Stomach (tissue), 8 donors: ENCODE measurements at regions not wholly inside any gene's neighbourhood (a gene's known extent, or its start where the extent isn't known, plus 50 kb on each side); places are given as distances from the start of the nearest gene placed in this dataset.

Source experiments
- DNase-seq, 2 donors: peaks; one replicate each; pipeline versions ENCODE4 v3.0.0 to v3.0.0-alpha.2; 2013 to 2019
- H3K27ac ChIP-seq, 5 donors: fragments of 200-600 bp in 4 of 5; sonication (generic) in 4 of 5; one replicate each; pipeline ENCODE4 v1.5.1; 2013 to 2019; ENCODE audit warnings: mild to moderate bottlenecking in 1 of 5, moderate library complexity in 1 of 5
- H3K27me3 ChIP-seq, 3 donors: fragments of 200-600 bp; sonication (generic); one replicate each; pipeline ENCODE4 v1.5.1; 2017 to 2019; ENCODE audit warnings: mixed run types in 1 of 3
- H3K36me3 ChIP-seq, 4 donors: fragments of 200-600 bp; sonication (generic); 1 replicate in 3 of 4; 2 replicates in 1 of 4; pipeline ENCODE4 v1.5.1; 2016 to 2019
- H3K4me1 ChIP-seq, 4 donors: fragments of 200-600 bp; sonication (generic); one replicate each; pipeline ENCODE4 v1.5.1; 2016 to 2019
- H3K4me3 ChIP-seq, 4 donors: fragments of 200-600 bp; sonication (generic) in 3 of 4; one replicate each; pipeline ENCODE4 v1.5.1; 2016 to 2019; ENCODE audit warnings: mild to moderate bottlenecking in 1 of 4
- H3K9me3 ChIP-seq, 4 donors: fragments of 200-600 bp; sonication (generic); one replicate each; pipeline ENCODE4 v1.5.1; 2016 to 2019
- EP300 ChIP-seq: sonication (generic); formaldehyde crosslinking; IDR thresholded peaks from one replicate; pipeline ENCODE4 v1.6.1; 2017; ENCODE audit warnings: antibody characterized with exemption
- POLR2A ChIP-seq, 4 donors: fragments of 450-650 bp; IDR thresholded peaks; one replicate each; pipeline ENCODE4 v1.6.1; 2016; ENCODE audit warnings: antibody characterized with exemption in 4 of 4, control low read depth in 2 of 4, mild to moderate bottlenecking in 1 of 4, moderate library complexity in 1 of 4
- POLR2AphosphoS5 ChIP-seq, 3 donors: sonication (generic); formaldehyde crosslinking; IDR thresholded peaks; one replicate each; pipeline ENCODE4 v1.6.1; 2016; ENCODE audit warnings: antibody characterized with exemption in 3 of 3
- WGBS, 5 donors: extraction: QIAGEN DNeasy Blood & Tissue Kit in 3 of 5; methylation state at CpG; one replicate each; pipeline versions ENCODE4 v1.1.5 to v1.1.7; 2013 to 2018; 5-methylcytosine and 5-hydroxymethylcytosine counted together
- intact Hi-C: fragments of 100-400 bp; cut with DNase I; formaldehyde crosslinking; loops from one replicate; pipeline ENCODE4 v1.15.1; 2023; ENCODE audit warnings: low total_unique reads
- TF ChIP-seq, protein P1 (sequence below), 7 experiments: fragments of 450-650 bp in 4 of 7; fragments of 200-600 bp in 3 of 7; sonication (generic) in 3 of 7; IDR thresholded peaks; one replicate each; pipeline ENCODE4 v1.5.1; 2016 to 2019; ENCODE audit warnings: antibody characterized with exemption in 7 of 7, control low read depth in 2 of 7, mild to moderate bottlenecking in 1 of 7
- donor health status: healthy with polysubstance abuse.
- donor health status: Bipolar disorder and iron deficiency.
- donor health status: healthy.

DNA sequence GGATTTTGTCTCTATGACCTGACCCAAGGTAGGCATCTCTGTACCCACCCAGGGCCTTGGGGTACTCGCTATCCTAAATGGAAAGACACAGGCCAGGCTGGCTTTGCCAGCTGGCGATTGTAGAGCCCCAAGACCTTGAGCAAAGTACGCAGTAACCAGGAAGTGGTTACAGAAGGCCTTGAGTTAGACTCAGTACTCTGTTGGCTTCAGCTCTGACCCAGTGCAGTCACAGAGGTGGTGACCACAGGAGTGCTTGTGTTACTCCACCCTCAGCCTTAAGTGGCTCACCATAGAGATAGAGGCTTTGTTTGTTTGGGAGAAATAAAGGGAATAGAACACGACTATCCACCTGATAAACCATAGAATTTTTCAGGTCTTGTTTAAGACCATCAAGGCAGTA is 880.5 kb upstream of the POU3F4 start:
- intact Hi-C loops: no loop called here
- WGBS, 5 donors: 45 to 85% (median 63%) methylated on average over 4 of the region's 4 CpGs
- H3K27me3 ChIP-seq: no peaks in the 10 kb centered on the region
- H3K36me3 ChIP-seq: no peaks in the 10 kb centered on the region
- TF ChIP-seq, protein P1, sequence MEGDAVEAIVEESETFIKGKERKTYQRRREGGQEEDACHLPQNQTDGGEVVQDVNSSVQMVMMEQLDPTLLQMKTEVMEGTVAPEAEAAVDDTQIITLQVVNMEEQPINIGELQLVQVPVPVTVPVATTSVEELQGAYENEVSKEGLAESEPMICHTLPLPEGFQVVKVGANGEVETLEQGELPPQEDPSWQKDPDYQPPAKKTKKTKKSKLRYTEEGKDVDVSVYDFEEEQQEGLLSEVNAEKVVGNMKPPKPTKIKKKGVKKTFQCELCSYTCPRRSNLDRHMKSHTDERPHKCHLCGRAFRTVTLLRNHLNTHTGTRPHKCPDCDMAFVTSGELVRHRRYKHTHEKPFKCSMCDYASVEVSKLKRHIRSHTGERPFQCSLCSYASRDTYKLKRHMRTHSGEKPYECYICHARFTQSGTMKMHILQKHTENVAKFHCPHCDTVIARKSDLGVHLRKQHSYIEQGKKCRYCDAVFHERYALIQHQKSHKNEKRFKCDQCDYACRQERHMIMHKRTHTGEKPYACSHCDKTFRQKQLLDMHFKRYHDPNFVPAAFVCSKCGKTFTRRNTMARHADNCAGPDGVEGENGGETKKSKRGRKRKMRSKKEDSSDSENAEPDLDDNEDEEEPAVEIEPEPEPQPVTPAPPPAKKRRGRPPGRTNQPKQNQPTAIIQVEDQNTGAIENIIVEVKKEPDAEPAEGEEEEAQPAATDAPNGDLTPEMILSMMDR (IDR thresholded peaks at IDR 0.05): no peak
- TF ChIP-seq POLR2A (IDR thresholded peaks at IDR 0.05) (no peak), POLR2AphosphoS5 (IDR thresholded peaks at IDR 0.05) (no peak), EP300 (no peak)
- H3K9me3 ChIP-seq: peaks cover 0 to 8% (median 0%) of the 10 kb centered on the region in 4 donors
- no peak overlapping the region for H3K27ac ChIP-seq
- no peak overlapping the region for H3K4me3 ChIP-seq
- no peaks in the 10 kb centered on the region for H3K4me1 ChIP-seq
- no peak for DNase-seq

DNA sequence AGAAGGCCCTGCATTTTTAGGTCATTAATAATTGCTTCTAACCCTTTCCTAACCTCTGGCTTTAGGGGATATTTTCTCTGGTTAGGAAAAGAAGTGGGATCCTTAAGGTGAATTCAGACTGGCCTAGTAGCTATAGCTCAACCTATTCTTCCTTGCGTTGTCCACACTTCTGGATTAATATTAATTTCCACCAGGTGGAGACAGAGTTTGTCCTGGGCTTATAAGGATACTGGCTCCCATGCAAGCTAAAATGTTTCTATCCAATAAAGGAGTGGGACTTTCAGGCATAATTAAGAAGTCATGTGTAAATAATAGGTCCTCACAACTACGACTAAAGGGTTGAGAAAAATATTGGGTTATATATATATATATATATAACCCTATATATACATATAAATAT is 860.0 kb upstream of the POU3F4 start:
- WGBS, 5 donors: 73 to 92% (median 83%) methylated on average over 2 of the region's 2 CpGs
- no peak for TF ChIP-seq EP300
- TF ChIP-seq POLR2AphosphoS5 (IDR thresholded peaks at IDR 0.05): no peak
- TF ChIP-seq POLR2A (IDR thresholded peaks at IDR 0.05): no peak
- TF ChIP-seq, protein P1 (IDR thresholded peaks at IDR 0.05): no peak
- peaks cover 0 to 13% (median 5%) of the 10 kb centered on the region in 4 donors for H3K9me3 ChIP-seq
- no peaks in the 10 kb centered on the region for H3K27me3 ChIP-seq
- H3K36me3 ChIP-seq: no peaks in the 10 kb centered on the region
- DNase-seq: peak in 1 of 2 donors; percentile 1
- no peak overlapping the region for H3K27ac ChIP-seq
- no peaks in the 10 kb centered on the region for H3K4me1 ChIP-seq
- no peak overlapping the region for H3K4me3 ChIP-seq
- intact Hi-C loops: no loop called here

DNA sequence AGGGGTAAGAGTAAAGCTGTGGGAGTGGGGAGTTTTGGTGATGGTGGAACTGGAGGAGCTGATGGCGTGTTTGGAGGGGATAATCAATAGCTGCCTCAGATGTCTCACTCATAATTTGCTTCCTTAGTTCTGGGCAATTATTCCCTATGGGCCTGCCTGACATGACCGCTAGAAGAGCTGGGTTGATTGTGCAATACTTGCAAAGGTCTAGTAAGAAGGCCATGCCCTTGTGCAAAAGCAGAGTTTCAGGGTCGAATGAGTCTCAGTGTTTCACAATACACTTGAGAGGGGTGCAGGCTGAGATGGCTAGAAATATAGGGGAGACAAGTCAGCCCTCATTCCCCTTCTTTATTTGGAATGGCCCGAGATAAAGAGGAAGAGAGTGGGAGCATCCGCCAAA is 858.4 kb upstream of the POU3F4 start:
- Histone ChIP-seq H3K4me1 (no peaks in the 10 kb centered on the region), H3K36me3 (no peaks in the 10 kb centered on the region), H3K4me3 (no peak overlapping the region), H3K9me3 (peaks cover 0 to 11% (median 5%) of the 10 kb centered on the region in 4 donors), H3K27me3 (no peaks in the 10 kb centered on the region), H3K27ac (no peak overlapping the region)
- DNase-seq: no peak
- WGBS, 5 donors: 66 to 93% (median 82%) methylated on average over 5 of the region's 5 CpGs
- TF ChIP-seq POLR2AphosphoS5 (IDR thresholded peaks at IDR 0.05) (no peak), EP300 (no peak)
- TF ChIP-seq, protein P1 (IDR thresholded peaks at IDR 0.05): no peak
- intact Hi-C loops: no loop called here

DNA sequence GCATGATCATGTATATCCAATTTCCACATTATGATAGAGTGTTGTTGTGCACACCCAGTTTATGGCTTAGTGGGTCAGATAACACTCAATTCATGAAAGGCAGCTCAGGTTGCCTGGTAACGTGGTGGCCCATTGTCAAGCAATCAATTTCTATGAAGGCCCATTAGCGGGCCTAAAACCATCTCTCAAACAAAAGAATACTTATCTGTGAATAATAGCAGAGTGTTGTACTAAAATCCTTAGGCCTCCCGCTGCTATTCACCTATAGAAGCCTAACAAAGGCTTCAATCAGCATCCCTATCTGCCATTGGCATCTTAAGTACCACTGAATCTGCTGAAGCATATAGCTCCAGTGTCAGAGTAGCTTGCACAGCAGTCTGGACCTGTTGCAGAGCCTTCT is 849.6 kb upstream of the POU3F4 start:
- H3K27ac ChIP-seq: no peak overlapping the region
- H3K9me3 ChIP-seq: no peaks in the 10 kb centered on the region
- 43 to 69% (median 60%) methylated on average over 3 of the region's 3 CpGs for WGBS, 5 donors
- no peaks in the 10 kb centered on the region for H3K4me1 ChIP-seq
- TF ChIP-seq, protein P1 (IDR thresholded peaks at IDR 0.05): no peak
- TF ChIP-seq POLR2AphosphoS5 (IDR thresholded peaks at IDR 0.05) (no peak), EP300 (no peak), POLR2A (IDR thresholded peaks at IDR 0.05) (no peak)
- no peak overlapping the region for H3K4me3 ChIP-seq
- intact Hi-C loops: no loop called here
- no peak for DNase-seq
- no peaks in the 10 kb centered on the region for H3K27me3 ChIP-seq
- no peaks in the 10 kb centered on the region for H3K36me3 ChIP-seq
